SK-N-SH (cell line): ENCODE measurements at regions not wholly inside any gene's neighbourhood (a gene's known extent, or its start where the extent isn't known, plus 50 kb on each side); places are given as distances from the start of the nearest gene placed in this dataset.

ENCODE experiments used
- CTCF ChIA-PET: fragments of 300-600, 350-600 bp; formaldehyde crosslinking; extraction: SDS; loops from one replicate; lab custom pipeline; 2021; lab: Yijun Ruan, JAX
- POLR2A ChIA-PET: fragments of 350-600 bp; sonication (Branson Sonifier 250); formaldehyde crosslinking; extraction: SDS; loops from one replicate; lab custom pipeline; 2020; ENCODE audit warnings: antibody characterized with exemption, inconsistent platforms; lab: Yijun Ruan, JAX
- DNase-seq: peaks from one replicate; pipeline ENCODE4 v3.0.0; 2012
- H2AFZ ChIP-seq: fragments of 200-600 bp; sonication (generic); 2 replicates; pipeline ENCODE4 v1.8.1; 2016; ENCODE audit warnings: antibody characterized with exemption, mild to moderate bottlenecking, low read depth
- H3F3A ChIP-seq: fragments of 200-600 bp; sonication (generic); replicated peaks from 2 replicates; pipeline ENCODE3; 2016; ENCODE audit warnings: antibody characterized with exemption, mild to moderate bottlenecking; ENCODE audit not compliant: insufficient read depth
- H3K27ac ChIP-seq, 2 experiments: fragments of 200-500 bp in 1 of 2; fragments of 200-600 bp in 1 of 2; sonication (Bioruptor generic) in 1 of 2; sonication (generic), shearing (Covaris generic) in 1 of 2; 2 replicates each; pipeline versions ENCODE4 v1.5.1 to v1.6.1; 2014 to 2016; ENCODE audit warnings: low read depth in 2 of 2, inconsistent platforms in 1 of 2, low read length in 1 of 2, mild to moderate bottlenecking in 1 of 2, mixed read lengths in 1 of 2
- H3K27me3 ChIP-seq: fragments of 200-600 bp; sonication (generic), shearing (Covaris generic); 2 replicates; pipeline ENCODE4 v1.6.1; 2016; ENCODE audit warnings: mixed run types; ENCODE audit not compliant: insufficient read depth
- H3K36me3 ChIP-seq, 2 experiments: fragments of 200-500 bp in 1 of 2; fragments of 200-600 bp in 1 of 2; sonication (Bioruptor generic) in 1 of 2; sonication (generic) in 1 of 2; replicated peaks in 1 of 2; 2 replicates each; pipeline versions ENCODE3 to v1.5.1; 2014 to 2016; ENCODE audit warnings: low read length in 1 of 2, mild to moderate bottlenecking in 1 of 2; ENCODE audit not compliant: insufficient read depth in 2 of 2, control insufficient read depth in 1 of 2
- H3K4me1 ChIP-seq, 2 experiments: fragments of 200-500 bp in 1 of 2; fragments of 200-600 bp in 1 of 2; sonication (Bioruptor generic) in 1 of 2; sonication (generic), shearing (Covaris generic) in 1 of 2; 2 replicates each; pipeline versions ENCODE4 v1.5.1 to v1.6.1; 2014 to 2016; ENCODE audit warnings: low read depth in 1 of 2, low read length in 1 of 2, mixed run types in 1 of 2; ENCODE audit not compliant: insufficient read depth in 2 of 2, control insufficient read depth in 1 of 2
- H3K4me2 ChIP-seq: fragments of 200-600 bp; sonication (generic), shearing (Covaris generic); 2 replicates; pipeline ENCODE4 v1.6.1; 2017; ENCODE audit warnings: mixed run types
- H3K4me3 ChIP-seq, 2 experiments: fragments of 200-500 bp in 1 of 2; fragments of 200-600 bp in 1 of 2; sonication (Bioruptor generic) in 1 of 2; sonication (generic), shearing (Covaris generic) in 1 of 2; 2 replicates each; pipeline versions ENCODE4 v1.5.1 to v1.8.1; 2014 to 2016; ENCODE audit warnings: low read depth in 2 of 2, inconsistent platforms in 1 of 2, low read length in 1 of 2, mild to moderate bottlenecking in 1 of 2, mixed read lengths in 1 of 2, moderate library complexity in 1 of 2
- H3K79me2 ChIP-seq: fragments of 200-600 bp; sonication (generic); 2 replicates; pipeline ENCODE4 v1.8.1; 2017; ENCODE audit warnings: mild to moderate bottlenecking; ENCODE audit not compliant: insufficient read depth
- H3K9ac ChIP-seq: fragments of 200-600 bp; sonication (generic); 2 replicates; pipeline ENCODE4 v1.6.1; 2017; ENCODE audit warnings: mixed run types
- H3K9me2 ChIP-seq: fragments of 200-600 bp; sonication (generic); 2 replicates; pipeline ENCODE4 v1.6.1; 2017; ENCODE audit warnings: mixed run types
- H3K9me3 ChIP-seq: fragments of 200-600 bp; sonication (generic); 2 replicates; pipeline ENCODE4 v1.6.1; 2017; ENCODE audit warnings: mixed run types, mild to moderate bottlenecking, moderate library complexity
- H4K20me1 ChIP-seq: fragments of 200-600 bp; sonication (generic); 2 replicates; pipeline ENCODE4 v1.6.1; 2017; ENCODE audit warnings: mild to moderate bottlenecking, mixed run types; ENCODE audit not compliant: insufficient read depth
- EP300 ChIP-seq, 2 experiments: IDR thresholded peaks; 2 replicates each; pipeline versions ENCODE4 v1.4.0 to v1.6.1; 2012; ENCODE audit warnings: borderline replicate concordance in 1 of 2, low read depth in 1 of 2, low read length in 1 of 2
- EZH2phosphoT487 ChIP-seq: fragments of 200-600 bp; sonication (generic); IDR thresholded peaks from 2 replicates; pipeline ENCODE4 v1.6.1; 2017; ENCODE audit warnings: low read depth, mixed run types, mild to moderate bottlenecking, antibody characterized with exemption, moderate library complexity, borderline replicate concordance
- FOSL2 ChIP-seq: IDR thresholded peaks from 2 replicates; pipeline ENCODE4 v1.4.0; 2012; ENCODE audit warnings: low read depth, mild to moderate bottlenecking, moderate library complexity, borderline replicate concordance
- FOXJ3 ChIP-seq: sonication (generic); formaldehyde crosslinking; IDR thresholded peaks from 2 replicates; pipeline ENCODE4 v1.5.1; 2020; ENCODE audit warnings: mild to moderate bottlenecking, missing genetic modification reagents
- JUND ChIP-seq: IDR thresholded peaks from 2 replicates; pipeline ENCODE4 v1.4.0; 2012
- MEF2A ChIP-seq: IDR thresholded peaks from 2 replicates; pipeline ENCODE4 v1.4.0; 2012; ENCODE audit warnings: low read depth, borderline replicate concordance
- NFIC ChIP-seq: IDR thresholded peaks from 2 replicates; pipeline ENCODE4 v1.4.0; 2012; ENCODE audit warnings: borderline replicate concordance
- NRF1 ChIP-seq: IDR thresholded peaks from 2 replicates; pipeline ENCODE4 v1.6.1; 2012; ENCODE audit warnings: low read depth, mild to moderate bottlenecking, low read length
- POLR2AphosphoS5 ChIP-seq: IDR thresholded peaks from 2 replicates; pipeline ENCODE4 v1.6.1; 2012; ENCODE audit warnings: low read depth, low read length
- RCOR1 ChIP-seq: fragments of 150-350 bp; IDR thresholded peaks from 2 replicates; pipeline ENCODE4 v1.6.1; 2017; ENCODE audit warnings: antibody characterized with exemption, low read length
- REST ChIP-seq: IDR thresholded peaks from 2 replicates; pipeline ENCODE4 v1.6.1; 2012; ENCODE audit warnings: mild to moderate bottlenecking, low read depth, low read length, moderate library complexity
- TAF1 ChIP-seq: IDR thresholded peaks from 2 replicates; pipeline ENCODE4 v1.6.1; 2012; ENCODE audit warnings: low read depth, mild to moderate bottlenecking, low read length, moderate library complexity, borderline replicate concordance
- TCF12 ChIP-seq: IDR thresholded peaks from 2 replicates; pipeline ENCODE4 v1.4.0; 2012
- YY1 ChIP-seq: IDR thresholded peaks from 2 replicates; pipeline ENCODE4 v1.4.0; 2012; ENCODE audit warnings: low read depth, mild to moderate bottlenecking
- WGBS: methylation state at CpG from one replicate; pipeline ENCODE4 v1.1.6; 2017; ENCODE audit warnings: low lambda C conversion rate; 5-methylcytosine and 5-hydroxymethylcytosine counted together
- TF ChIP-seq, protein P1 (sequence below): fragments of 200-600 bp; sonication (generic); IDR thresholded peaks from 2 replicates; pipeline ENCODE4 v1.6.1; 2017; ENCODE audit warnings: antibody characterized with exemption, mild to moderate bottlenecking, moderate library complexity
- TF ChIP-seq, protein P2 (sequence below): IDR thresholded peaks from 2 replicates; pipeline ENCODE4 v1.4.0; 2012; ENCODE audit warnings: low read depth, borderline replicate concordance
- TF ChIP-seq, protein P3 (sequence below): fragments of 150-350 bp; IDR thresholded peaks from 2 replicates; pipeline ENCODE4 v1.6.1; 2016; ENCODE audit warnings: mild to moderate bottlenecking, low read depth, low read length
- TF ChIP-seq, protein P4 (sequence below): fragments of 150-350 bp; IDR thresholded peaks from 2 replicates; pipeline ENCODE4 v1.6.1; 2017; ENCODE audit warnings: antibody characterized with exemption, low read length, low read depth, borderline replicate concordance
- TF ChIP-seq, protein P5 (sequence below): IDR thresholded peaks from 2 replicates; pipeline ENCODE4; 2012
- TF ChIP-seq, protein P6 (sequence below): IDR thresholded peaks from 2 replicates; pipeline ENCODE4 v1.4.0; 2012; ENCODE audit warnings: low read depth, borderline replicate concordance

- H3F3A ChIP-seq, result peaks cover 18% of the 10 kb centered on the region
- DNase-seq, result peak; percentile 38
- H3K4me1 ChIP-seq, result peaks cover 7 to 29% of the 10 kb centered on the region in 2 experiments
- POLR2A ChIA-PET, result no interaction called here
- WGBS, result 10% methylated on average over 2 of the region's 2 CpGs
- peak overlapping the region; percentile 67 to 96 for H3K27ac ChIP-seq
- H3K79me2 ChIP-seq, result no peaks in the 10 kb centered on the region
- H4K20me1 ChIP-seq, result no peaks in the 10 kb centered on the region
- H3K4me3 ChIP-seq, result no peak overlapping the region
- CTCF ChIA-PET, result interaction anchor here (0.9 to 2.1 kb wide), 7 partner anchors 12 to 725 kb away, joined by 3 to 6 read pairs (median 5); partner anchors contain the start of gene TRIB2
- 0 out of 2 replicates have a peak overlapping the region, but pooled peaks have one; percentile 1 for H2AFZ ChIP-seq
- H3K9ac ChIP-seq, result peak overlapping the region; percentile 30; the same call in 1 of the 2 replicates
- H3K36me3 ChIP-seq, result peaks cover 0 to 3% of the 10 kb centered on the region in 2 experiments
- peak overlapping the region; percentile 66 for H3K4me2 ChIP-seq
- H3K27me3 ChIP-seq, result no peaks in the 10 kb centered on the region
- H3K9me3 ChIP-seq, result no peaks in the 10 kb centered on the region
- no peaks in the 10 kb centered on the region for H3K9me2 ChIP-seq
- TF ChIP-seq JUND (peak; percentile 97), FOXJ3 (CRISPR knock-in tag) (no peak), FOSL2 (peak; percentile 99), TCF12 (peak; percentile 88), RCOR1 (no peak), EZH2phosphoT487 (no peak), REST (no peak), NRF1 (no peak), TAF1 (no peak), YY1 (0 out of 2 replicates have a peak, but pooled peaks have one; percentile 21), POLR2AphosphoS5 (peak; percentile 60; the same call in 1 of the 2 replicates), NFIC (peak; percentile 80; the same call in 1 of the 2 replicates), MEF2A (peak; percentile 74), EP300 (IDR thresholded peaks at IDR 0.05; ENCODE audit: borderline replicate concordance in 1 of 2, low read depth in 1 of 2, low read length in 1 of 2) (peak; percentile 50 to 91; a peak in 2 of 4 replicates)
- TF ChIP-seq, protein P1, sequence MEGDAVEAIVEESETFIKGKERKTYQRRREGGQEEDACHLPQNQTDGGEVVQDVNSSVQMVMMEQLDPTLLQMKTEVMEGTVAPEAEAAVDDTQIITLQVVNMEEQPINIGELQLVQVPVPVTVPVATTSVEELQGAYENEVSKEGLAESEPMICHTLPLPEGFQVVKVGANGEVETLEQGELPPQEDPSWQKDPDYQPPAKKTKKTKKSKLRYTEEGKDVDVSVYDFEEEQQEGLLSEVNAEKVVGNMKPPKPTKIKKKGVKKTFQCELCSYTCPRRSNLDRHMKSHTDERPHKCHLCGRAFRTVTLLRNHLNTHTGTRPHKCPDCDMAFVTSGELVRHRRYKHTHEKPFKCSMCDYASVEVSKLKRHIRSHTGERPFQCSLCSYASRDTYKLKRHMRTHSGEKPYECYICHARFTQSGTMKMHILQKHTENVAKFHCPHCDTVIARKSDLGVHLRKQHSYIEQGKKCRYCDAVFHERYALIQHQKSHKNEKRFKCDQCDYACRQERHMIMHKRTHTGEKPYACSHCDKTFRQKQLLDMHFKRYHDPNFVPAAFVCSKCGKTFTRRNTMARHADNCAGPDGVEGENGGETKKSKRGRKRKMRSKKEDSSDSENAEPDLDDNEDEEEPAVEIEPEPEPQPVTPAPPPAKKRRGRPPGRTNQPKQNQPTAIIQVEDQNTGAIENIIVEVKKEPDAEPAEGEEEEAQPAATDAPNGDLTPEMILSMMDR, result peak; percentile 35
- TF ChIP-seq, protein P2, sequence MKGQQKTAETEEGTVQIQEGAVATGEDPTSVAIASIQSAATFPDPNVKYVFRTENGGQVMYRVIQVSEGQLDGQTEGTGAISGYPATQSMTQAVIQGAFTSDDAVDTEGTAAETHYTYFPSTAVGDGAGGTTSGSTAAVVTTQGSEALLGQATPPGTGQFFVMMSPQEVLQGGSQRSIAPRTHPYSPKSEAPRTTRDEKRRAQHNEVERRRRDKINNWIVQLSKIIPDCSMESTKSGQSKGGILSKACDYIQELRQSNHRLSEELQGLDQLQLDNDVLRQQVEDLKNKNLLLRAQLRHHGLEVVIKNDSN, result no peak
- TF ChIP-seq, protein P3, sequence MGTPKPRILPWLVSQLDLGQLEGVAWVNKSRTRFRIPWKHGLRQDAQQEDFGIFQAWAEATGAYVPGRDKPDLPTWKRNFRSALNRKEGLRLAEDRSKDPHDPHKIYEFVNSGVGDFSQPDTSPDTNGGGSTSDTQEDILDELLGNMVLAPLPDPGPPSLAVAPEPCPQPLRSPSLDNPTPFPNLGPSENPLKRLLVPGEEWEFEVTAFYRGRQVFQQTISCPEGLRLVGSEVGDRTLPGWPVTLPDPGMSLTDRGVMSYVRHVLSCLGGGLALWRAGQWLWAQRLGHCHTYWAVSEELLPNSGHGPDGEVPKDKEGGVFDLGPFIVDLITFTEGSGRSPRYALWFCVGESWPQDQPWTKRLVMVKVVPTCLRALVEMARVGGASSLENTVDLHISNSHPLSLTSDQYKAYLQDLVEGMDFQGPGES, result no peak
- TF ChIP-seq, protein P4, sequence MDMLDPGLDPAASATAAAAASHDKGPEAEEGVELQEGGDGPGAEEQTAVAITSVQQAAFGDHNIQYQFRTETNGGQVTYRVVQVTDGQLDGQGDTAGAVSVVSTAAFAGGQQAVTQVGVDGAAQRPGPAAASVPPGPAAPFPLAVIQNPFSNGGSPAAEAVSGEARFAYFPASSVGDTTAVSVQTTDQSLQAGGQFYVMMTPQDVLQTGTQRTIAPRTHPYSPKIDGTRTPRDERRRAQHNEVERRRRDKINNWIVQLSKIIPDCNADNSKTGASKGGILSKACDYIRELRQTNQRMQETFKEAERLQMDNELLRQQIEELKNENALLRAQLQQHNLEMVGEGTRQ, result no peak
- TF ChIP-seq, protein P5, sequence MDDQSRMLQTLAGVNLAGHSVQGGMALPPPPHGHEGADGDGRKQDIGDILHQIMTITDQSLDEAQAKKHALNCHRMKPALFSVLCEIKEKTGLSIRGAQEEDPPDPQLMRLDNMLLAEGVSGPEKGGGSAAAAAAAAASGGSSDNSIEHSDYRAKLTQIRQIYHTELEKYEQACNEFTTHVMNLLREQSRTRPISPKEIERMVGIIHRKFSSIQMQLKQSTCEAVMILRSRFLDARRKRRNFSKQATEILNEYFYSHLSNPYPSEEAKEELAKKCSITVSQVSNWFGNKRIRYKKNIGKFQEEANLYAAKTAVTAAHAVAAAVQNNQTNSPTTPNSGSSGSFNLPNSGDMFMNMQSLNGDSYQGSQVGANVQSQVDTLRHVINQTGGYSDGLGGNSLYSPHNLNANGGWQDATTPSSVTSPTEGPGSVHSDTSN, result peak; percentile 85
- TF ChIP-seq, protein P6, sequence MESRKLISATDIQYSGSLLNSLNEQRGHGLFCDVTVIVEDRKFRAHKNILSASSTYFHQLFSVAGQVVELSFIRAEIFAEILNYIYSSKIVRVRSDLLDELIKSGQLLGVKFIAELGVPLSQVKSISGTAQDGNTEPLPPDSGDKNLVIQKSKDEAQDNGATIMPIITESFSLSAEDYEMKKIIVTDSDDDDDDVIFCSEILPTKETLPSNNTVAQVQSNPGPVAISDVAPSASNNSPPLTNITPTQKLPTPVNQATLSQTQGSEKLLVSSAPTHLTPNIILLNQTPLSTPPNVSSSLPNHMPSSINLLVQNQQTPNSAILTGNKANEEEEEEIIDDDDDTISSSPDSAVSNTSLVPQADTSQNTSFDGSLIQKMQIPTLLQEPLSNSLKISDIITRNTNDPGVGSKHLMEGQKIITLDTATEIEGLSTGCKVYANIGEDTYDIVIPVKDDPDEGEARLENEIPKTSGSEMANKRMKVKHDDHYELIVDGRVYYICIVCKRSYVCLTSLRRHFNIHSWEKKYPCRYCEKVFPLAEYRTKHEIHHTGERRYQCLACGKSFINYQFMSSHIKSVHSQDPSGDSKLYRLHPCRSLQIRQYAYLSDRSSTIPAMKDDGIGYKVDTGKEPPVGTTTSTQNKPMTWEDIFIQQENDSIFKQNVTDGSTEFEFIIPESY, result no peak
These were observed 161.6 kb upstream of the TRIB2 start for GRCh38 chr2:12555012-12555645.
